Epithelial cell of proximal tubule (primary cell): ENCODE measurements at regions not wholly inside any gene's neighbourhood (a gene's known extent, or its start where the extent isn't known, plus 50 kb on each side); places are given as distances from the start of the nearest gene placed in this dataset.
"Not testable (repeated sequence)": the region's sequence is repeated elsewhere in the genome, so short reads cannot be mapped to it uniquely, and the experiment has no call there.

Source experiments
- DNase-seq: peaks from one replicate; pipeline ENCODE4 v3.0.0-alpha.2; 2011; ENCODE audit warnings: low read depth
- H3K4me3 ChIP-seq: 2 replicates; pipeline ENCODE4 v1.5.1; 2011; ENCODE audit warnings: low read depth, mild to moderate bottlenecking, low read length
- CTCF ChIP-seq: conservative IDR thresholded peaks from 2 replicates; pipeline ENCODE4 v1.5.1; 2012; ENCODE audit warnings: low read depth, mild to moderate bottlenecking, low read length

GRCh38 chr13:80527400-80527799 lies 186.5 kb upstream of the SPRY2 start:
- DNase-seq = no peak
- H3K4me3 ChIP-seq = no peak overlapping the region
- no peak for TF ChIP-seq CTCF

- no peak for TF ChIP-seq CTCF
- H3K4me3 ChIP-seq = no peak overlapping the region
- DNase-seq = no peak
Observed at GRCh38 chr13:80524447-80525215, 183.7 kb upstream of the SPRY2 start.

- H3K4me3 ChIP-seq = no peak overlapping the region
- no peak for TF ChIP-seq CTCF
- no peak for DNase-seq
Observed at GRCh38 chr13:80523134-80523533, 182.2 kb upstream of the SPRY2 start.

GRCh38 chr13:80522463-80522862 lies 181.5 kb upstream of the SPRY2 start:
- H3K4me3 ChIP-seq, DNase-seq: not testable (repeated sequence)

- no peak overlapping the region for H3K4me3 ChIP-seq
- TF ChIP-seq CTCF = no peak
- DNase-seq = no peak
Observed at GRCh38 chr13:80516818-80517348, 176.0 kb upstream of the SPRY2 start.

GRCh38 chr13:80515296-80515695 lies 174.4 kb upstream of the SPRY2 start:
- no peak for TF ChIP-seq CTCF
- no peak for DNase-seq

GRCh38 chr13:80513196-80513595 lies 172.3 kb upstream of the SPRY2 start:
- no peak for DNase-seq
- no peak for TF ChIP-seq CTCF

More at GRCh38 chr13:80515296-80515695, 174.4 kb upstream of the SPRY2 start:
- H3K4me3 ChIP-seq = no peak overlapping the region

More at GRCh38 chr13:80513196-80513595, 172.3 kb upstream of the SPRY2 start:
- no peak overlapping the region for H3K4me3 ChIP-seq
